Right lobe of liver (tissue), 6 donors: ENCODE measurements at regions not wholly inside any gene's neighbourhood (a gene's known extent, or its start where the extent isn't known, plus 50 kb on each side); places are given as distances from the start of the nearest gene placed in this dataset.

Experiments
- ATAC-seq, 4 donors: fragments of 200-7000 bp; cut with Tn5 transposase; one replicate each; pipeline ENCODE4 v1.9.1; 2020; ENCODE audit warnings: mild to moderate bottlenecking in 4 of 4, moderate library complexity in 4 of 4
- DNase-seq, 3 donors: peaks; one replicate each; pipeline ENCODE4 v3.0.0-alpha.2; 2020
- H3K27ac ChIP-seq, 3 donors: fragments of 200-600 bp; one replicate each; pipeline ENCODE4 v1.8.0; 2022
- H3K27me3 ChIP-seq, 2 donors: fragments of 200-600 bp; one replicate each; pipeline ENCODE4 v1.8.0; 2022
- H3K36me3 ChIP-seq, 4 donors: fragments of 200-600 bp; sonication (generic) in 1 of 4; one replicate each; pipeline versions ENCODE4 v1.5.1 to v1.8.0; 2017 to 2022; ENCODE audit warnings: control low read depth in 1 of 4
- H3K4me1 ChIP-seq, 4 donors: fragments of 200-600 bp; sonication (generic) in 1 of 4; one replicate each; pipeline versions ENCODE4 v1.5.1 to v1.8.0; 2017 to 2022; ENCODE audit warnings: control low read depth in 1 of 4
- H3K4me3 ChIP-seq, 3 donors: fragments of 200-600 bp; one replicate each; pipeline ENCODE4 v1.8.0; 2022
- H3K9me3 ChIP-seq, 4 donors: fragments of 200-600 bp; sonication (generic) in 1 of 4; one replicate each; pipeline versions ENCODE4 v1.5.1 to v1.8.0; 2017 to 2022; ENCODE audit warnings: control low read depth in 1 of 4
- POLR2A ChIP-seq: fragments of 450-650 bp; IDR thresholded peaks from one replicate; pipeline ENCODE4 v1.6.1; 2017; ENCODE audit warnings: antibody characterized with exemption, mild to moderate bottlenecking
- WGBS: methylation state at CpG from one replicate; pipeline ENCODE4 v1.1.6; 2018; ENCODE audit warnings: low coverage, low lambda C conversion rate; ENCODE audit not compliant: insufficient coverage; ENCODE audit errors: missing lambda C conversion rate; 5-methylcytosine and 5-hydroxymethylcytosine counted together
- intact Hi-C, 2 donors: fragments of 100-400 bp; cut with DNase I; formaldehyde crosslinking; loops; one replicate each; pipeline versions ENCODE4 v1.11.2 to v1.14.1; 2022
- TF ChIP-seq, protein P1 (sequence below), 4 donors: fragments of 200-600 bp in 3 of 4; fragments of 450-650 bp in 1 of 4; IDR thresholded peaks; one replicate each; pipeline versions ENCODE4 v1.5.1 to v1.8.0; 2016 to 2022; ENCODE audit warnings: antibody characterized with exemption in 4 of 4, mild to moderate bottlenecking in 2 of 4
- donor health status: DM: no; HTN: yes; CAD: no.
- donor health status: DM: no; HTN: no; CAD: no.
- donor health status: DM: no; HTN: no; CAD: no.
- donor health status: DM: no; HTN: yes; CAD: no.
- donor health status: DM: no; HTN: yes; CAD: no.

DNA sequence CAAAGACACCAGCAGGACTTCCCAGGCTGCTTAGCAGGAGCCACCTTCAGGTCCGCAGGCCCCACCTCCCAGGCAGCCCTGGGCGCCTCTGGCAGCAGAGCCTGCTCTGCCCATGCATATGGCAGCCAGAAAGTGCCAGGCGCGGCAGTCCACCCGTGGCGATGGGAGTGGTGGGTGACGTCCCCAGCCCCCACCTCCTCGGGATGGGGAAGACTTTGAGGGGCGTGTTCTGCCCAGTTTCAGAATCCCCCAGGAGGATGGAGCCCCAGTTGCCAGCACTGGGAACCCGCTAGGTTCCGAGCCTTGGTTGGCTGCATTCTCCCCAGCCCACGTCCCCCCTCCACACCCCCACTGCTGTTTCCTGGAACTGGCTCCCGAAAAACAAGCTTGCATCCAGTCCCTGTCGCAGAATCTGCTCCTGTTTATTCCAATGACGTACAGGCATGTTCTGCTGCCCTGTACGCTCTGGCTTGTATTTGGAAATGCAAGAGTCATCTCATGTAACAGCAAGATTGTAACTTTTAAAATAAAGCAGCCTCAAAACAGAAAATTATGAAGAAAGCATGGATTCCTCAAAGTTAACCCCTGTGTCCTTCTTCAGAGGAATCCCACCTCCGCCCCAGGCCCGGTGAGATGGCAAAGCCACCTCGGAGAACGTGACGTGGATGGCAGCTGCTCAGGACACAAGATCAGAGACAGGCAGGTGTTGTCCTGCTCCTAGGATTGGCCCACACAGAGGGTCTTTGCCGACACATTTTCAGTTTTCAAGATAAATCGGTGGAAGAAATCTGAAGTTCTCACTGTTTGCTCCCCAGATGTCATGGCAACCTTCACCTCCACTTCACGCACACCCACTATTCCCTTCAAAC lies 87.8 kb upstream of the PPP2R2D start:
- H3K4me1 ChIP-seq = peaks cover 0 to 24% (median 7%) of the 10 kb centered on the region in 4 donors
- no peaks in the 10 kb centered on the region for H3K27me3 ChIP-seq
- intact Hi-C loops = loop anchor here in 1 of 2 donors (10.0 kb wide), 1 partner anchor 338 kb away; no protein-coding TSS in a partner anchor
- DNase-seq (no peak), ATAC-seq (no peak)
- H3K9me3 ChIP-seq = no peaks in the 10 kb centered on the region
- WGBS = 79% methylated on average over 9 of the region's 24 CpGs
- H3K27ac ChIP-seq = no peak overlapping the region
- H3K4me3 ChIP-seq = no peak overlapping the region
- TF ChIP-seq, protein P1, sequence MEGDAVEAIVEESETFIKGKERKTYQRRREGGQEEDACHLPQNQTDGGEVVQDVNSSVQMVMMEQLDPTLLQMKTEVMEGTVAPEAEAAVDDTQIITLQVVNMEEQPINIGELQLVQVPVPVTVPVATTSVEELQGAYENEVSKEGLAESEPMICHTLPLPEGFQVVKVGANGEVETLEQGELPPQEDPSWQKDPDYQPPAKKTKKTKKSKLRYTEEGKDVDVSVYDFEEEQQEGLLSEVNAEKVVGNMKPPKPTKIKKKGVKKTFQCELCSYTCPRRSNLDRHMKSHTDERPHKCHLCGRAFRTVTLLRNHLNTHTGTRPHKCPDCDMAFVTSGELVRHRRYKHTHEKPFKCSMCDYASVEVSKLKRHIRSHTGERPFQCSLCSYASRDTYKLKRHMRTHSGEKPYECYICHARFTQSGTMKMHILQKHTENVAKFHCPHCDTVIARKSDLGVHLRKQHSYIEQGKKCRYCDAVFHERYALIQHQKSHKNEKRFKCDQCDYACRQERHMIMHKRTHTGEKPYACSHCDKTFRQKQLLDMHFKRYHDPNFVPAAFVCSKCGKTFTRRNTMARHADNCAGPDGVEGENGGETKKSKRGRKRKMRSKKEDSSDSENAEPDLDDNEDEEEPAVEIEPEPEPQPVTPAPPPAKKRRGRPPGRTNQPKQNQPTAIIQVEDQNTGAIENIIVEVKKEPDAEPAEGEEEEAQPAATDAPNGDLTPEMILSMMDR (IDR thresholded peaks at IDR 0.05) = no peak
- no peak for TF ChIP-seq POLR2A
- H3K36me3 ChIP-seq = no peaks in the 10 kb centered on the region

GRCh38 chr10:131814567-131815265 lies 86.1 kb upstream of the PPP2R2D start:
- intact Hi-C loops = loop anchor here in 1 of 2 donors (10.0 kb wide), 1 partner anchor 340 kb away; no protein-coding TSS in a partner anchor
- peak; percentile 81 to 93 (median 90) for DNase-seq
- Histone ChIP-seq H3K27ac (peak overlapping the region in 2 of 3 donors; percentile 64 to 70), H3K36me3 (no peaks in the 10 kb centered on the region), H3K4me3 (no peak overlapping the region), H3K9me3 (no peaks in the 10 kb centered on the region), H3K27me3 (no peaks in the 10 kb centered on the region), H3K4me1 (peaks cover 0 to 41% (median 10%) of the 10 kb centered on the region in 4 donors)
- WGBS = 41% methylated on average over 8 of the region's 24 CpGs
- TF ChIP-seq, protein P1 (IDR thresholded peaks at IDR 0.05) = no peak
- TF ChIP-seq POLR2A = no peak
- peak; percentile 82 to 93 (median 90) for ATAC-seq

DNA sequence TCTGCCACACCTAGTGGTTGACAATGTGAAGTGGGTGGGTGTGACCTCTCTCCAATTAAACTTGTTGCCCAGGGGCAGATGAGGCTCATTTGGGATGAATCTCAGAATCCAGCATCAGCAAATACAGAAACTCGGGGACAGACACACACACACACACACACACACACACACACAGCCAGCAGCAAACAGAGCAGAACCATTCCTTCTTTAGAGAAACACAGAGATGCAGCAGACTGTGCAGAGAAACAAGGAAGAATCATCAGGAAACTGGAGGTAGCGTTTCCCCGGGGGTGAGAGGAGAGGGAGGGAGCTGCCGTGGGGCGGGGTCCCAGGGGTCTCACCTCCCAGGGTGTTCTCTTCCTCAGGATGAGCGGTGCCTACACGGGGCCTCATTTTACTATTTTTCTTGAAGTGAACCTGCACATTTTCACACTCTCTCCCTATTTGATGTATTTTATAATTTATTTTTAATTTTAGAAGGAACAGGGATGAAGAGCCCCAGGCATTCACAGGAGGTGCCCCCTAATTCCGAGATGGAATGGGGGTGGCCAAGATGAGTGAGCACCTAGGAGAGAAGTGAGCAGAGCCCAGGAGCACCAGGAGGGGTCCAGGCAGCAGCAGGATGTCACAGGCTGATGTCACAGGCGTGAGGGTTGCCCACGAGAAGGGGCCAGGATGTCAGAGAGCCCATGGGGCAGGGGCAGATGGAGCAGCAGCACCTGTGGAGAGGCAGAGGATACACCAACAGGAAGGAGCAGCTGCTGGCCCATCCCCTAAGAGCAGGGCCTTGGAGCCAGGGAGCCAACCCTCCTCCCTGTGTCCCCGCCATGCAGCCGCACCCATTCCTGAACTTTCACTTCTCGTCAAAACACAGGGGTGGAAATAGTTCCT lies 85.3 kb upstream of the PPP2R2D start:
- peak in 1 of 4 donors; percentile 3 for ATAC-seq
- intact Hi-C loops = loop anchor here in 1 of 2 donors (10.0 kb wide), 1 partner anchor 341 kb away; no protein-coding TSS in a partner anchor

More for the DNA sequence above, 85.3 kb upstream of the PPP2R2D start:
- H3K4me3 ChIP-seq = no peak overlapping the region
- peaks cover 0 to 49% (median 13%) of the 10 kb centered on the region in 4 donors for H3K4me1 ChIP-seq
- H3K36me3 ChIP-seq = no peaks in the 10 kb centered on the region
- H3K27me3 ChIP-seq = no peaks in the 10 kb centered on the region
- DNase-seq = peak in 1 of 3 donors; percentile 6
- H3K9me3 ChIP-seq = no peaks in the 10 kb centered on the region
- TF ChIP-seq, protein P1 (IDR thresholded peaks at IDR 0.05) = no peak
- no peak for TF ChIP-seq POLR2A
- H3K27ac ChIP-seq = peak overlapping the region in 2 of 3 donors; percentile 64 to 70
- 43% methylated on average over 8 of the region's 13 CpGs for WGBS
